IPS DF 4.7 (cell line): ENCODE measurements at regions not wholly inside any gene's neighbourhood (a gene's known extent, or its start where the extent isn't known, plus 50 kb on each side); places are given as distances from the start of the nearest gene placed in this dataset.

Source experiments
- DNase-seq: peaks from one replicate; pipeline ENCODE4 v3.0.0-alpha.2; 2013; ENCODE audit warnings: low spot score; ENCODE audit errors: extremely low read depth

- DNase-seq: no peak
Measured at GRCh38 chr4:8796096-8796495, 75.5 kb downstream of the HMX1 start.

GRCh38 chr4:8795140-8795539, 76.5 kb downstream of the HMX1 start:
- DNase-seq: no peak

DNA sequence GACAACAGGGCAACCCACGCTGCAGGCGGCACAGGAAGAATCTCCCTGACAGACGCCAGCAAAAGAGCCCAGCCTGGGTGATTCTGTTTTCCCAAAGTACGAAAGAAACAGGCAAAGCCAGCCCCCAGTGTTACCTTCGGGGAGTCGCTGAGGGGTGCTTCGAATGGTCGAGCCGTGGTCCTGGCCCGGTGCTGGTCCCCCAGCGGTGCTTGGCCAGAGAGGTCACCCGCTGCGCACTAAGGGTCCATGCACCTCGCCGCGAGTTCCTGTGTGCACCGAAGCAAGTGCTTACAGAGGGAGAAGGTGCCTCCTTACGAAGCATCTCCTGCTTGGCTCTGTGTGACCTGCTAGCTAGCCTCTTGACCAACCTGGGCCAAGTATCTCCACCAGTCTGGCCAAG, 77.1 kb downstream of the HMX1 start:
- DNase-seq: no peak

DNA sequence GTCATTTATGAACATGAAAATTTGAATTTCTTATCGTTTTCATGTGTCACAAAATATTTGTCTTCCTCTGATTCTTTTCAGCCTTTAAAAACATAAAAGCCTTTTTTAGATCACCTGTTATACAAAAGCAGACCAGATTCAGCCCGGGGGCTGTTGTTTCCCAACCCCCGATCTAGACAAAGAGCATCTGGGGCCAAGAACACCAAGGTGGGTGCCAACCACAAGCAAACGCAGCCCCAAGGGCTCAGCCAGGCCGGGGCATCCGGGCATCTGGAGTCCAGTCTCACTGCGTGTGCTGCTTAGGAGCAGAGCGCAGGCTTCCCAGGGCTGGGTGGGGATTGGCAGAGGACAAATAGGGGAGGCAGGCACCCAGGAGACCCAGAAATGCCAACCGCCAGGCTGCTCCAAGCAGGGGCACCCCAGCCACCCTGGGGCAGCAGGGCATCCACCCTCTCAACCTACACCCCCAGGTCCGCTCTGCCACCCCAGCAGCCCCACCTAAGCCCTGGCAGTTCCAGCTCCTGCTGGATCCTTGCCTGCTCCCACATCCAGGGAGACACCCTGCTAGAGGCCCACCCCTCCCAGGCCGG, 78.0 kb downstream of the HMX1 start:
- DNase-seq: no peak

DNA sequence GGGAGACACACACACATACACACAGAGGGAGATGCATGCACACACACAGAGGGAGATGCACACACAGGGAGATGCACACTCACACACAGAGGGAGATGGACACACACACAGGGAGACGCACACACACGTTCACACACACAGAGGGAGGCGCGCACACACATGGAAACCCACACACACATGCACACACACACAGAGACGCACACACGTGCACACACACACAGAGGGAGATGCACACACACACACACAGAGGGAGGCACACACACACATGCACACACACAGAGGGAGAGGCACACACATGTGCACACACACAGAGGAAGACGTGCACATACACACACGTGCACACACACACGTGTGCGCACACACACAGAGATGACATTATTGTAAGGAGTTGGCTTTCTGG, 79.1 kb downstream of the HMX1 start:
- DNase-seq: no peak

DNA sequence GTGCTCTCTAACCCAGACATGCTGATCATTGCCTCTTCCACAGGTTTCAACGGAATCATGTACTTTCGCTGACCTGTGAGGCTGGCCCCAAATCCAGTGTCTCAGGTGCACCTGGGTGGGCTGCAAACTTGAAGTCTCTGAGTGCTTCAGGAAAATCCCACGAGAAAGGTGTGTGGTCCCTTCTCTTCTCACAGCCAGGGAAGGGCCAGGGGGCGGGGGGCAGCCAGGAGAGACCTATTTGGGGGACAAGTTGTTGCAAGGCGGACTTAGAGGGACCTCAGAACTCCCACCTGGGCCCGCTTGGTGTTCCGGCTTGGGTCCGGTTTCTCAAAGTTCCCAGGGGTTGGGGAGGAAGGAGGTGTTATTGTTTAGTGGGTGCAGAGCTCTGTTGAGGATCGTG, 80.0 kb downstream of the HMX1 start:
- DNase-seq: no peak

- DNase-seq: no peak
Measured at GRCh38 chr4:8790749-8791148, 80.9 kb downstream of the HMX1 start.

DNA sequence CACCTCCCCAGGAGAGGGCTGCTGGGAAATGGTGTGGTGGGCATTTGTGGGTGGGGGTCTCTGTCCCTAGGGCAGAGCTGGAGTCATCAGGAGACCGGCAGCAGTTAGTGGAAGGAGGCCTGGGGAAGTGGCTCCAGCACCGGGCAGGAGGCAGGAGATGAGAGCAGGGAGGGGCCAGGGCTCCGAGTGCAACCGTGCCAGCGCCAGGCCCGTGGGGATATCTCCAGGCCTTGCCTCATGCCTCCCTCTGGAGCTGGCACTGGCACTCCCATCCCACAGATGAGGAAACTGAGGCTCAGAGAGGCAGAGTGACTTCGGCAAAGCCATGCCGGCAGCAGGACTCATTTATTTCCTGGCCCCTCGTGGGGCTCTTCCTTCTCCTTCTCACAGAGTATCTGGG, 83.5 kb downstream of the HMX1 start:
- no peak for DNase-seq

- no peak for DNase-seq
Measured at GRCh38 chr4:8786166-8786565, 85.5 kb downstream of the HMX1 start.

GRCh38 chr4:8785656-8786142, 85.9 kb downstream of the HMX1 start:
- no peak for DNase-seq

DNA sequence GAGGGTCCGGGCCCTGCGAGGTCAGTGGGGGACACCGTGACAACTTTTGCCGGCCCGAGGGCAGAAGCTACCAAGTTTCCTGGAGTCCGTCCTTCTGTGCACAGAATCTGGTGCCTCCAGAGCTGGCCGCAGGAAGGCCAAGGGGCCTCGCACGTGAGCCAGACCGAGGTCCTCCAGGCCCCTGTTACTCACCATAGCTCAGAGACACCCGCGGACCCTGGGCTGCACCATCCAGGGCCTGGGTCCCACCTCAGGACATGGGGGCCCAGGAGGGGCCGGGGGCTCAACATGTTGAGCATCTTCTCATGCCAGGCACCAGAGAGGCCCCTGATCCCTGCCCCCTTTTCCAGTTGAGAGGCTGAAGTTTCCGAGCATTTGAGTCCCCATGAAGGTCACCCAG, 87.9 kb downstream of the HMX1 start:
- DNase-seq: no peak

DNA sequence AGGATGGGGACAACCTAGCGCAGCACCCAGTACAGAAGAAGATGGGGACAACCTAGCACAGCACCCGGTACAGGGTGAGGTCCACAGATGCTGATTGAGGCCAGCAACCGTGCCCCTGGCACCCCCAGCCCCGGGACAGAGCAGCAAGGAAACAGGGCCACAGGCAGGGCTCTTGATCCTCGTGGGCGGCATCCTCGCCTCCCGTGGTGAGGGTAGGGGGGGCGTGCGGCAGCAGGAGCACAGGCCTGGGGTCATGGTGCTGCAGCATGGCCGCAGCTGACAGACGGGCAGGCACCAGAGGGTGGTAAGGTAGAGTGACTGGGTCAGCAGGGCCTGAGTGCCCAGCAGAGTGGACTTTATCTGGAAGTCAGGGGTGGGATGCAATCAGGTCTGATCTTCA, 89.5 kb downstream of the HMX1 start:
- DNase-seq: no peak

DNA sequence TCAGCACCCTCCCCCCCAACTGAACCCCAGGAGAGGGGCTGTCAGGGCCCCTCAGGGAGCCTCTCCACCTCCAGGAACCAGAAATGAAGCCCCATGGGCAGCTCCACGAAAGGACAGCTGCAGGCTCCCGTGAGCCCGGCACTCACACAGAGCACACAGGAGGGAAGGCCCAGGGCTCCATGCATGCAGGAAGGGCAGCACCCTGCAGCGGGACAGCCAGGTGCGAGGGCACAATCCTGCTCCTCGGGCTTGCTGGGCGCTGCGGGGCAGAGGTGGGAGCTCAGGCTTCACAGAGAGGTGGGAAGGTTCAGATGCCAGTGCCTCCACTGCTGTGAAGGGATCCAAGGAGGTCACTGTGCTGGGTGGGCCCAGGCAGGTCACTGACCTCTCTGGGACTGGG, 90.0 kb downstream of the HMX1 start:
- DNase-seq: no peak

DNA sequence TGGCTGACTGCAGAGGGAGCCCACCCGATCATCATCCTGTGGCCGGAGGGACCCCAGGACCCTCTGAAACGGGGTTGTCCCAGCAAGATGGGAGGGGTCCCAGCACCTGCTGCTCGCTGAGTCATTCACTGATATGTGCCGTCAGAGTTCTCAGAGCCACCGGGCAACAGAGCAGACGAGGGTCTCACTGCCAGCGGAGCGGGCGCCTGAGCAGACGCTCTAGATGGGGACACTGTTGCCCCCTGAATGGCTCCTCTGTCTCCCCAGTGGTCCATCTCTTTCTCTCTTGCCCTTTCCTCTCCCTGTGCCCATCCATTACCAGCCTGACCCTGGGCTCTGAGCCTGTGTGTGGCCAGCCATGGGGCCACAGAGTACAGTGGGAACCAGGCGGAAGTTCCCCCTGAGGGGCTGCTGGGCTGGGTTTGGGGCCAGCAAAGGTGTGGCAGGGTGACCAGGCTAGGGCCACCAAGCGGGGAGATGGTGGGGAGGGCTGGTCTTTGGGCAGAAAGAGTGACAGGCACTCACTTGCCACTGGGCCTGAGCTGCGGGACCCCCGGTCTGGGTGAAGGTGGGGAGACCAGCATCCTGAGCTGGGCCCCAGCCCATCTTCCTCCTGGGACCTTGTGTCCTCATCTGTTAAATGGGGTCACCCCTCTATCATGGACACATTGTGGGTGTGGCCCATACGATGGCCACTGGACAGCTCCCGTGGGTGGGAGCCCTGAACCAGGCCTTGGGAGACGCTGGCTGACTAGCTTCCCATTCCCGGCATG, 90.9 kb downstream of the HMX1 start:
- no peak for DNase-seq

DNA sequence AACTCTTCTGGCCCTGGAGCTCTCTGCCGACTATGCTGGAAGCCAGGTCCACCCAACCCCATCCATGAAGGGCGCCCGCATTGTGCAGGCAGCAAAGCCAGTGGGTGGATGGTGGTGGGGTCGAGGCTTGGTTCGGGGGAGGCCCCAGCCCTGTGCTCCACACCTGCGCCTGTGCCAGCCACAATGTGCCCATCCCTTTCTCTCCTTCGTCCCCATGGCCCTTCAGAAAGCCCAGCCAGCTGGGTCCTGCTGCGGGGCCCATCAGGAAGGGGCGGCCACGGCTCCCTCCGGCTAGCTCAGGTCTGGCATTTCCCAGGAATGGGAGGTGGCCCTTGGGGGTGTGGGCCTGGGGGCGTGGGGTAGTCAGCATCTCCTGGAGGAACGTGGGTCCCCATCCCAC, 91.6 kb downstream of the HMX1 start:
- no peak for DNase-seq

- DNase-seq: no peak
Measured at GRCh38 chr4:8779490-8779932, 92.1 kb downstream of the HMX1 start.

DNA sequence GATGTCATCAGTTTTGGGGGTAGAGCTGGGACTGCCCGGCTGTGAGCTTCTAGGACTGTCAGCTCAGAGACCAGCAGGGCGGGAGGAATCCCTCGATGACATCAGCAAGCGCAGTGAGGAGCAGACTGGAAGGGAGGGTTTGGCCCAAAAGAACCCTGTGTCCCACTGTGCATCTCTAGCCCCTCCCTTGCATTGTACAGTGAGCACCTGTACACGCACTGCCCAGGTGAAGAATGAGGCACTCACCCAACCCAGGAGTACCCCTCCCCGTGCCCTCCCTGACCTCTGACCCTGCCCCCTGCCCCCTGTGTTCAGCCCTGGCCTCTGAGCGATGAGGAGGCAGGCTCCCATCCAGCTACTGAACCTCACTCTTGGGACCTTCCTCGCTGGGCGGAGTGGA, 92.9 kb downstream of the HMX1 start:
- DNase-seq: no peak

- no peak for DNase-seq
Measured at GRCh38 chr4:8778291-8778690, 93.3 kb downstream of the HMX1 start.

GRCh38 chr4:8777320-8778196, 94.1 kb downstream of the HMX1 start:
- DNase-seq: no peak

DNA sequence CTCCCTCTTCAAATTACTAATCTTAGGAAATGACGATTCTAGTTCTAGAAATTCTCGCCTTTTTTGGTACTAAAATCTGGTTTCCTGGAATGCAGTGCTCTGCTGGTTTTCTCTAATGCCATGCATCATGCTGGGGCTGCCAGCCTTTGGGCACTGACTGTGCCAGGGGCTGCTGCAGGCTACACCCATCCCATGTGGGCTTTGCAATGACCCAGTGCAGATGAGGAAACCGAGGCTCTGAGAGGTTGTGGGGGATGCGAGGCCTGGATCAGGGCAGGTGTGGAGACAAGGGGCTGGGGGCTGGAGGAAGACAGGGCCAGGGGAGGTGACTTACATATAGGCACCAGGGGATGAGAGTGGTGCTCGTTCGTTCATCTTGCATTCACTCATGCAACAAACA, 95.3 kb downstream of the HMX1 start:
- DNase-seq: no peak

DNA sequence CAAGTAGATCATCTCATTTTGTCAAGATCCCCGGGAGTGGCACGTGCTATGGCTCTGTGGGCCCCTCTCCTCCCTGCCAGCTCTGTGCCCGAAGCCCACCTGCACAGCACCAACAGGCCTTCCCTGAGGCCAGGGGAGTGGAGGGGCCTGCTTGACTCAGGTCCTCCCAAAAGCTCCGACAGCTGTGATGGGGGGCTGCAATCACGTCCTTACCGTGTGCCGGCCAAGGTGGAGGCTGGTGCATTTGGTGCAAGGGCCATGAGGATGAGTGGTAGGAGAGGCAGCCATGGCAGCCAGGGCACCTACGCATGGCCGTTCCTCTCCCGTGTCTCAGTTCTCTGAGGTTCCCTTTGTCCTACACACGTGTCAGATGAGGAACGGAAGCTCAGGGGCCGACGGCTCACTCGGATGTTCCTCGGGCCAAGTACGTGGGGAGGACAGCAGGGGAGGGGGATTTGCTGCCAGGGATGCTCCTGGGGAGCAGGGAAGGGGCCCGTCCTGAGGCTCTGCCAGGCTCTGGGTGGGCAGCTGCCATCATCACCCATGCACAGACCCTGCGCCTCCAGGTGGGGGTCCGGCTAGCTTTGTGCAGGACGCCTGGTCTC, 95.8 kb downstream of the HMX1 start:
- DNase-seq: no peak

- no peak for DNase-seq
Measured at GRCh38 chr4:8775121-8775520, 96.5 kb downstream of the HMX1 start.
